Endometrial microvascular endothelial cells (primary cell): ENCODE measurements at regions not wholly inside any gene's neighbourhood (a gene's known extent, or its start where the extent isn't known, plus 50 kb on each side); places are given as distances from the start of the nearest gene placed in this dataset.

Experiments
- in situ Hi-C: cut with HindIII; loops from 2 replicates; pipeline ENCODE4 v1.10.0; 2017; ENCODE audit warnings: low sequenced_read_pairs, low pct_unique_long_range_greater_than_20kb; ENCODE audit errors: inconsistent ontology term

GRCh38 chr2:42914314-42914713 lies 121.9 kb upstream of the HAAO start:
- in situ Hi-C loops: no loop called here

GRCh38 chr2:42913280-42913878 lies 121.0 kb upstream of the HAAO start:
- in situ Hi-C loops: no loop called here

- in situ Hi-C loops: no loop called here
Measured at GRCh38 chr2:42910645-42911405, 118.4 kb upstream of the HAAO start.

GRCh38 chr2:42909966-42910365 lies 117.6 kb upstream of the HAAO start:
- in situ Hi-C loops: no loop called here

- in situ Hi-C loops: no loop called here
Measured at GRCh38 chr2:42908518-42909200, 116.3 kb upstream of the HAAO start.

GRCh38 chr2:42907835-42908234 lies 115.5 kb upstream of the HAAO start:
- in situ Hi-C loops: no loop called here

GRCh38 chr2:42906557-42907411 lies 114.4 kb upstream of the HAAO start:
- in situ Hi-C loops: no loop called here

- in situ Hi-C loops: no loop called here
Measured at GRCh38 chr2:42906111-42906556, 113.8 kb upstream of the HAAO start.

GRCh38 chr2:42905341-42906110 lies 113.1 kb upstream of the HAAO start:
- in situ Hi-C loops: no loop called here

GRCh38 chr2:42904576-42904876 lies 112.1 kb upstream of the HAAO start:
- in situ Hi-C loops: no loop called here

- in situ Hi-C loops: no loop called here
Measured at GRCh38 chr2:42903821-42904575, 111.6 kb upstream of the HAAO start.

- in situ Hi-C loops: no loop called here
Measured at GRCh38 chr2:42902939-42903709, 110.7 kb upstream of the HAAO start.

GRCh38 chr2:42901076-42901640 lies 108.8 kb upstream of the HAAO start:
- in situ Hi-C loops: no loop called here

GRCh38 chr2:42900289-42900891 lies 108.0 kb upstream of the HAAO start:
- in situ Hi-C loops: no loop called here

- in situ Hi-C loops: no loop called here
Measured at GRCh38 chr2:42897358-42897757, 105.0 kb upstream of the HAAO start.

- in situ Hi-C loops: no loop called here
Measured at GRCh38 chr2:42895791-42896135, 103.4 kb upstream of the HAAO start.
